CD4-positive, alpha-beta T cell treated with Interleukin-2 at 100 ng/mL for 4 hours (primary cell): ENCODE measurements at regions not wholly inside any gene's neighbourhood (a gene's known extent, or its start where the extent isn't known, plus 50 kb on each side); places are given as distances from the start of the nearest gene placed in this dataset.
"Not testable (repeated sequence)": the region's sequence is repeated elsewhere in the genome, so short reads cannot be mapped to it uniquely, and the experiment has no call there.

ENCODE experiments used
- DNase-seq: peaks from one replicate; pipeline ENCODE4 v3.0.0-alpha.2; 2020; ENCODE audit warnings: low spot score

GRCh38 chr11:71127806-71128205 lies 124.6 kb downstream of the SHANK2 start:
- no peak for DNase-seq

GRCh38 chr11:71126401-71126800 lies 126.0 kb downstream of the SHANK2 start:
- not testable (repeated sequence) for DNase-seq

- DNase-seq, result no peak
Measured at GRCh38 chr11:71125150-71125549, 127.2 kb downstream of the SHANK2 start.

- DNase-seq, result no peak
Measured at GRCh38 chr11:71124127-71124526, 128.2 kb downstream of the SHANK2 start.

GRCh38 chr11:71120471-71120896 lies 131.9 kb downstream of the SHANK2 start:
- no peak for DNase-seq

GRCh38 chr11:71119656-71120269 lies 132.6 kb downstream of the SHANK2 start:
- no peak for DNase-seq

- DNase-seq, result no peak
Measured at GRCh38 chr11:71118671-71119250, 133.6 kb downstream of the SHANK2 start.

- DNase-seq, result no peak
Measured at GRCh38 chr11:71117311-71117710, 135.1 kb downstream of the SHANK2 start.

- DNase-seq, result no peak
Measured at GRCh38 chr11:71116693-71117040, 135.7 kb downstream of the SHANK2 start.

- no peak for DNase-seq
Measured at GRCh38 chr11:71115770-71116692, 136.3 kb downstream of the SHANK2 start.

GRCh38 chr11:71114124-71114851 lies 138.1 kb downstream of the SHANK2 start:
- DNase-seq, result no peak

- DNase-seq, result no peak
Measured at GRCh38 chr11:71112990-71113389, 139.4 kb downstream of the SHANK2 start.

GRCh38 chr11:71112454-71112853 lies 139.9 kb downstream of the SHANK2 start:
- DNase-seq, result no peak

GRCh38 chr11:71109586-71109985 lies 142.8 kb downstream of the SHANK2 start:
- DNase-seq, result no peak

- no peak for DNase-seq
Measured at GRCh38 chr11:71109186-71109585, 143.2 kb downstream of the SHANK2 start.

- no peak for DNase-seq
Measured at GRCh38 chr11:71108013-71108865, 144.1 kb downstream of the SHANK2 start.

GRCh38 chr11:71106671-71107070 lies 145.7 kb downstream of the SHANK2 start:
- no peak for DNase-seq

- no peak for DNase-seq
Measured at GRCh38 chr11:71103266-71103665, 149.1 kb downstream of the SHANK2 start.

GRCh38 chr11:71102251-71102995 lies 150.0 kb downstream of the SHANK2 start:
- no peak for DNase-seq

GRCh38 chr11:71101606-71102005 lies 150.8 kb downstream of the SHANK2 start:
- DNase-seq, result no peak

- DNase-seq, result no peak
Measured at GRCh38 chr11:71101046-71101445, 151.3 kb downstream of the SHANK2 start.
